HG03432 (cell line): ENCODE measurements at regions not wholly inside any gene's neighbourhood (a gene's known extent, or its start where the extent isn't known, plus 50 kb on each side); places are given as distances from the start of the nearest gene placed in this dataset.
A peak's percentile ranks its signal among the peaks of the same experiment; 100 is the strongest.

Experiments
- ATAC-seq: cut with Tn5 transposase; IDR thresholded peaks from one replicate; pipeline ENCODE4 v1.9.1; 2021; ENCODE audit warnings: mild to moderate bottlenecking, moderate library complexity; ENCODE audit not compliant: unreplicated experiment

DNA sequence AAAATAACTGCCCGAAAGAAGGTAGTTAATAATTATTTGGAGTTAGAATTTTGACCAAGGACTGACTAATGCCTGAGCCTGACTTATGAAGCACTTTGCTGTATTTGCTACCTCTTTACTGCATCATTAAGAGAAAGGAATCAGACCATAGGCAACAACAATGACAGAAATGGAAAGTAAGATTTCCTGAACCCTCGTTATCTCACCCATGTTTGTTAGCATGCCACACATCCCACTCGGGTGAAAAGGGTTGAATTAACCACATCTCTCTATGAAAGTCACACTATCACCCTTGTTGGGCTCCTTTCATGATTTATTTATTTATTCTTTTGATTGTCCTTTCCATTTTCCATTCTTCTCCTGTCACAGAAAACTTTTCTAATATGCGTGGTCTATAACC, 59.6 kb downstream of the OLIG3 start:
- no peak for ATAC-seq

DNA sequence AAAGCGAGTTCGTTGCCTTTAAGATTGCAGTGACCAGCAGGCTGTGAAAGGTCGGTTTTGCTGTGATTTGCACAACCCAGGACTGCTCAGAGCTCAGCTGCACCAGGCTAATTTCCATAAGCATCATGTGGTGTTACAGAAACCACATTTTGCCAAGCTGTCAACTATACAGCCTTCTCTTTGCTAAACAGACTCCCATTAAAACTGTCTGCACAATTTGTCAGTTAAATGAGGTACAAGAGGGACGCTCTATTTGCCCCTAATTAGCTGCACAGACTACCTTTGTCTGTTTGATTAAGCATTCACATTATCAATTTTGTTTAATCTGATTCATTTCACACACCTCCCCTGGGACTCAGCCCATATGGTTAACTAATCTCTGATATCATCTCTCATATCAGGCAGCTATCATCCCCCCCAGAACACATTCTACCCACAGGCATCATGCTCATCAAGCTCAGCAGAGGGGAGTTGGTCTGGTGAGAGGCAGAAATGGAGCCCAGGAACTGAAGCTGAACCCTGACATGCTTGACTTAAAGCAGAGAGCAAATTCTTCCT, 62.1 kb downstream of the OLIG3 start:
- peak; percentile 77 for ATAC-seq

DNA sequence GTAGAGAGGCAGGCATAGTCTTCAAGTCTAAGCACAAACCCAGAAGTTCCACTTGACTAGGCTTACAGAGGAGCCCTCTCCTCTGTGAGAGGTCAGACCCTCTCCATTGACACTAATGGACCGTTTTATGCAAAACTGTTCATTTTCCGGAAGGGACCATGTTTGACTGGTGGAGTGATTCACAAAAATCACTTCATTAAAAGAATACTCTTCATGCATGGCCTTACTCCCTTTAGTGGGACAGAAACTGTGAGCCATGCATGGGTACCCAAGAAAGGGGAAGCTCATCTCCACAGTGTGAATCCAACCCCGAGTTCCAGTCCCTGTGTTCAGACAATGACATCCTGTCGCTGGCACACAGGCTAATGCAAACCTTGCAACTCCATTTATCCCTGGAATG, 63.2 kb downstream of the OLIG3 start:
- ATAC-seq = peak; percentile 68

DNA sequence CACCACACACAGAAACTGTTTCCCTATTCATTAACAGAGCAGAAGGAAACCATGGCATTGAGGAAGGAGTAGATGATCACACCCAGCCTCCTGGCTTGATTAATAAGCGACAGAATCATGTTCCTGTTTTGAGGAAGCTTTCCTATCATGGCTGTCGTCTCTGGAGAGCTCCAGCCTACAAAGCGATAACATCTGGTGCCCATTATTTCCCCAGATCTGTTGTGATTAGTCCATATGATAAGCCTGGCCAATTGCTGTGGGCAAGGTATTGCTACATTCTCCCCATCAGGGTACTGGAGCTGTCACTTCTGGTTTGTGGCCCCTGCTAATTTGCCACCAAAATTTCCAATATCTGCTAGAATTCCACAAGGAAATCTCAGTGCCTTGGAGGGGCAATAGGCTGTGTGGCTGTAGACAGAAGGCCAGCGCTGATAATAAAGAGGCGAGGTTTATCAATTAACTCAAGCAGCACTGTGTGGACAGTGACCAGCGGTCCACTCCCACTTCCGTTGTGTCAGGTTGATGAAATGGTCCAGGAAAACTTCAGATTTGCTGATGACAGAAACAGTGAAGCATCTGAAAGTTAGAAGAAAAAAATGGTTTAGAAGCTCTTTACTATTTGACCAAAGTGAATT, 66.4 kb downstream of the OLIG3 start:
- ATAC-seq = no peak

DNA sequence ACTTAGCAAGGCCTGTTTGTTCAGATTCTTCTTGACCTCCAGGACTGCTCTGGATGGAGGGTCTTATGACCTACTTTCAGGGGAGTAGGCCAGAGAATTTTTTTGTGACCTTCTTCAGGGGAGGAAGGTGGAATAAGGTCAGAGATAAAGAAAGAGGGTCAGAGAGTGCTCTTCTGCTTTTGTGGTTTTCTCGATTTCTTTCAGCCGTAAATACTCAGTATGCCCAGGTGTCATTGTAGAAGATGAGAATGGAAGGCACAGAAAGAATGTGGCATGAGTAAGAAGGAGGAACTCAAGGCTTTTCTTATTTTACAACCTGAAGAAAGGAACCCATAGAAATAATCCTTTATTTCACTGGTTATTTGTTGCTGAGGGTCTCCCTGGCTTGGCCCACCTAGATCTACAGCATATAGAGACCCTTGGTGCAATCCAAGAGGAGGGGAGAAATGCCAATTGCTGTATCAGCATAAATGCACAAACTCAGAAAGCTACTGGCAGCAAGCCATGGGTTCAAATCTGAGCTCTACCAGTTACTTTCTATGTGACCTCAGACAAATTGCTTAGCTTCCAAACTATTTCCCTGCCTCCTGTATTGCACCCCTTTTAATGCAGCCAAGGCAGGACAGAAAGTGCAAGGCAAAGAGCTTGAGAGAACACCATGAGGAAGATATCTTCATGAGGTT, 68.0 kb downstream of the OLIG3 start:
- peak; percentile 46 for ATAC-seq

DNA sequence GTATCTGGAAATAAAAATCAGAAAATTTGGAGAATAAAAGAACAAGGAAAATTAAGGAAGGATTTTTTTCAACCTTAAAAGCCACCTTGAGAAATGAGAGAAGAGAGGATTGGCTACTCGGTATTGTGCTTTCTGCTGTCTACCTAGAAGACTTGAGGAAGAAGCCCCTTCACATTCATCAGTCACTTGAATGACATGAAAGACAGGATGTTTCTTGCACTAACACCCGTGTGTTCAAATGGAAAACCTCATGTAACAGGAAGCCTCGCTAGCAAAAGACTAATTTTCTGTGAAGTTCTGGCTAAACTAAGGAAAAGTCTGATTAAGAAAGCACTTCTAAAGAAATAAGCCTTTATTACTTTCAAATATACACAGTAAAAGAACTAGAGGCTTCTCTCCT, 69.9 kb downstream of the OLIG3 start:
- no peak for ATAC-seq

DNA sequence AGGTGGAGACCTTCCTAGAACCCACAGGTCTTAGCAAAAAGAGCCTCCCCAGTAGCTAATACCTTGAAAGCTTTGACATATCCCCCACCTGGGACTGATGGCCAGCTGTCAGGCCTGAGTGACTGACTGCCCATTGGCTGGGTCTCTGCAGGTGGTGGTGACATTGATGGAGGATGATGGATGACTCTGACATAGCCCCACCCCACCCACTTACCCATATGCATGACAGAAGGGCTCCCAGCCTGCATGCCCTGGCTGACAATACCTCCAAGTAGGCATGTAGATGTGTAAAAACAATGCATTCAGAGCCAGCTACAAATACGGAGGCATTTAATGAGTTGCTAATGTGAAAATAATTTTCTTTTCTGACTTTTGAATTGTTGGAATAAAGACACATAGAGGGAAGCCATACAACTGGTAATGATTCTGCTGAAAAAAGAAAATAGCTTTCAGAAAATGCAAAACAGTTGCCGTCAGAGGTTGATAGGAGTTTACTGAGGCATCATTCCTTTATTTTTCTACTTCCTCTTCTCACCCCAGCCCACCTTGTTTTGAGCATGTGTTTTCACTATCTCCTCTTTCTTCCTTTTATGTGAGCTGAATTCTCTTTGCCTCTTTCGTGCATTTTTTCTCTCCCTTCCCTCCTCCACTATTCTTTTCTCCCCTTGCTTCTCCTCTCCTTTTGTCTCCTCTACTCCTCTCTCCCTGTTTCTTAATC, 70.6 kb downstream of the OLIG3 start:
- ATAC-seq = no peak

DNA sequence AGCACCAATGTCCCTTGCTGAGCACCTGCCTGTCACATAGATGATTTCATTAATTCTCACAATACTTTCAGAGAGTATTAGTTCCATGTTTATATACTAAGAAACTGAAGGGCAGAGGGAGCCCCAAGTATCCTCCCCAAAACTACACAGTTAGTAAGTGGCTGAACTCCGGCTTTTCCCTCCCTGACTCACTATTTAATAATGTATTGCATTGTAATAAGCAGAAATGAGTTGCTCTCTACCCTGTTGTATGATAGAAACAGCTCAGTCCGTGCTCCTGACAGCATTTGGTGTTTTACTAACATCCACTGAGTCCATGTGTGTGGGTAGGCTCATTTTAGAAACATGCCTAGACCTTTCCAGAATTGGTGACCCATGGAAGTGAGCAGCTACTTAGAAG, 76.8 kb downstream of the OLIG3 start:
- no peak for ATAC-seq

DNA sequence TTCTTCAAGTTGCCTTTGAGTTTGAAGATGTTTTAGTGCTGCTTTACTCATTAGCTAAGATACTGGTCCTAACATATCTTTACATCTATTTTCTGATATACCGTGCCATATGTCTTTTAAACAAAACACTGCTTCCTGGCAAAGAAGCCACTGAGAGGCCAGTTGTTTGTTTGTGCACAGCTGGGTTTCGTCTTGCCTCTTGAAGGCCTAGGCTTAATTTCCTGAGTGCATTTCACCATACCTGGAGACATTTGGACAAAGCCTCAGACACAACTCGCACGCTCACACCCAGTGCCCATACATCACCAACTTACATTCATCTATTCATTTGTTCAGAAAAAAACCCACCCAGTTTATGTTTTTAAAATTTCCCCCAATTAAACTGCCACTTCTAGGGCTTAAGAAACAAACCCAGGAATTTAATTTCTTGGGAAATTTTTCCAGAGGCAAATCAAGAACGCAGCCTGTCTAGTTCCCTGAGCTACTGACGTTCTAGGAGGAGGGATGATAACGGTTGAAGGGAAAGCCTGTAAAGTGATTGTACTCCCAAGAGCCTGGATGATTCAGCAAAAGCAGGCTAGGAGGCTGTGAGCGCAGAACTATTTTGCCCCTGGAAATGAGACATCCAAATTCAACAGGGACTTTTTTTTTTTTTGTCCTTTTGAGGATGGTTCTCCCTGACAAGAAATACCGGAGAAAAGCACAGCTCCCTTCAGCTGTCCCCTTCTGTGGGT, 77.7 kb downstream of the OLIG3 start:
- ATAC-seq = no peak

DNA sequence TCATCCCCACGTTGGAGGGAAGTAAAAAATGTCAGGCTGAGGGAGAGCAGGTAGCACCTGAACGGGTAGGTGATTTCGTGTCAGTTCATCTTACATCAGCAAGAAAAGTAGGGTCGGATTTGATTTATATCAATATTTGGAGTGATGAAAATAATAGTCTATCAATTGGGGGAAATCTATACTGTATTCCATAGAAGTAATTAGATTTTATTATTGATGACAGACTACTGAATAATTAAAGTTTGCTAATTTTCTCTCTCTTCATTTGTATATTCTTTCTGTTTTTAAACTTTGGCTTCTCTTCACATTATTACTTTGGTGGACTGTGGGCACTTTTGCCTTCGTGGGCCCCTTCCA, 78.4 kb downstream of the OLIG3 start:
- ATAC-seq = no peak

DNA sequence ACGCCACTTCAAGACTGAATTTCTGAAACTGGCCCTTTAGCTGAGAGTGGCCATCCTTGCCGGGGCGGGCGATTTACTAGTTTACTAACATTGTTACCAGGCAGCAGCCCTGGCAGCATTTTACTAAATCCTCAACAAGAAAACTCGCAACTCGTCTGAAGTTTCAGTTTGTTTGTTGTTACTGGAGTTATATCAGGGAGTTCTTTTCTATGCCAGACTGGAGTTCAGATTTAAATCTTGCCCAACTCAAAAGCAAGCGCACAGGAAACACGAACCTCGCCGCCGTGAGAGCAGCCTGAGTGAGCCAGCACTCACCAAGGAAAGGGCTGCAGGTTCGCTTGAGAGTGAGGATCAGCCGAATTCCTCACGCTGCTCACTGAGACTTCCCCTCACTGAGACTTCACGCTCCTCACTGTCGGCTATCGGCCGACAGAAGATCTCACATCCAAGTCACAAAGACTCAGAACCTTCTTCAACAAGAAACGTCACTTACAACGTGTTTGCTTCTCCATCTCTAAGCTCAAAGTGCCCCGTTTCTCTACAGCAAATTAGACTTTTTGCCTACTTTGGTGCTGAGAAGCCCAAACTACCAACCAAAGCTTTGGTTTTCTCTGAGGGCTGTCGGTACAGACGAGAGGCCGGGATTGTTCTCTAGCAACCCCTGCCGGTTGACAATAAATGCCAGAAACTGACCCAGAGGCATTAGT, 78.9 kb downstream of the OLIG3 start:
- peak; percentile 83 for ATAC-seq

DNA sequence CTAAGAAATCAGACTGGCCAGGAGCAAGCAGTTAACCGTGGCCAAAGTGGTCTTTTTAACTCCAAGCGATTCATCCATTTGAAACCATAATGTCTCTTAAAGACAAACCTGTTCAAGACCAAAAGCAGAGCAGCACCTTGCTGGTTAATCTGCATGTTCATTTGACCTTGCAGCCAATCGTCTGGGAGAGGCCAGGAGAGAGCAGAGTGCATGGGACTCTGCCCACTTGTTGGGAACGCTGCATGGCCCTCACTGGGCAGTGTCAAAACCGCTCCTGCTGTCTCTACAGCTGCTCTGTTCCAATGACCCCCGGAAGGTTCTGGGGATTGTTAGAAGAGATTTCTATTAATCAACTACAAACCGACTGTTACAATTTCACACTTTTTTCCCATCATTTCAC, 79.6 kb downstream of the OLIG3 start:
- ATAC-seq = no peak

DNA sequence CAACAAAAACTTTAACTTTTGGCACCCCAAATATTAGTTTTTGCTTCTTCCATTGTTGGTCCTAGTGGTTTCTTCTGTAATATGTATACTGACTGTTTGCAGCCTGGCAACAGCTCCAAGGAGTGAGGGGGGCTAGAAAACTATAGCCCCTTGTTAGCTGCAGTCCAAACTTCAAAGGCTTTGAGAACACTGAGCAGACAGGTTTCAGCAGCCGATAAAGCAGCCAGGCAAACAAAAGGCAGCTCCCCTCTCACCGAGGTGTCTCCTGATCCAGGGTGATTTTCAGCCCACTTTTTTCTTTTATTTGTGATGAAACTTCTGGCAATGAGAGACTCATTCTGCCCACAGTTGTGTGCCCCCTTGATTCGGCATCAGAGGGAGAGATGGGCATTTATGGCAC, 80.7 kb downstream of the OLIG3 start:
- no peak for ATAC-seq

DNA sequence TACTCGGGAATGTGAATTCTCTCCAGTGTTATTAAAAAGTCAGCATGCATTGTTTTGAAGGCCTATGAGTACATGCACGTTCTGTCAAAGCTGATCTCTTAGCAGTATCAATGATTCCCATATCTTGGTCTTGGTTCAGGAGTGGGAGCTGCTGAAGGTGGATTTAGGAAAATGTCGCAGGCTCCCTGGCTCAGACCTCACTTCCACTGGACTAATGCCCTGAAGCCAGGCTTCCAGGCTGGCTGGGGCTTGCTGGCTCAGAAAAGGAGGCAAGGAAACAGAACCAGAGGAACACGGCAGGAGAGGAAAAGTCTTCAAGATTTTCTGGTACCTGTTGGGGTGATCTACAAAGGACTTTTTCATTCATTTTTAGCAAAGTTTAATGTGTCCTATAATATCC, 81.6 kb downstream of the OLIG3 start:
- ATAC-seq = no peak

DNA sequence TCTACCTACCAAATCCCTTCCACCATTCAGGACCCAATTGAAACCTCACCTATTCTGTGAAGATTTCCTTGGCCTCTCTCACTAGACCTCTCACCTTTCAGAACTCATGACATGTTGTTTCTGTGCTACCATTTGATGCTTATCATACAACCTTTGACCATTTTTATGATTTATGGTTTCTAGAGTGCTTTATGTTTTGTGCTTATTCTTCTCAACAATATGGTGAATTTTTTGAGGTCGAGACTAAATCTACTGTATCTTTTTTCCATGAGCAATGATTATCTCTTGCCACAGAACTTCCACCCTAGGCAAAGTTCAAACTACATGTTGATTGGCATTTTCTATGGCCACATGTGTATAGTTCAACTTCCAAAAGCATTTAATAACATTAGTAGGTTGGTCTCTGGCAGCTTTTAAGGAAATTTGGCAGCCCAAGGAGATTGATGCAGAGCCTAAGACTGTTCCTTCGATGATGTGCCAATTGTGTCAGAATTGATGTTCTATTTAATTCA, 84.9 kb downstream of the OLIG3 start:
- ATAC-seq = no peak

DNA sequence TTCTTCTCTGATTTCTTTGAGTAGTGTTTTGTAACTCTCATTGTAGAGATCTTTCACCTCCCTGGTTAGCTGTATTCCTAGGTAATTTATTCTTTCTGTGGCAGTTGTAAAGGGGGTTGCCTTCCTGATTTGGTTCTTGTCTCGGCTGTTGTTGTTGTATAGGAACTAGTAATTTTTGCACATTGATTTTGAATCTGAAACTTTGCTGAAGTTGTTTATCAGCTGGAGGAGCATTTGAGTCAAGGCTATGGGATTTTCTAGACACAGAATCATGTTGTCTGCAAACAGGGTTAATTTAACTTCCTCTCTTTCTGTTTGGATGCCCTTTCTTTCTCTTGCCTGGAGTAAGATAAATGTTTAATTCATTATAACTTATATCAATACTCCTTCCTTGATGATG, 86.4 kb downstream of the OLIG3 start:
- no peak for ATAC-seq

DNA sequence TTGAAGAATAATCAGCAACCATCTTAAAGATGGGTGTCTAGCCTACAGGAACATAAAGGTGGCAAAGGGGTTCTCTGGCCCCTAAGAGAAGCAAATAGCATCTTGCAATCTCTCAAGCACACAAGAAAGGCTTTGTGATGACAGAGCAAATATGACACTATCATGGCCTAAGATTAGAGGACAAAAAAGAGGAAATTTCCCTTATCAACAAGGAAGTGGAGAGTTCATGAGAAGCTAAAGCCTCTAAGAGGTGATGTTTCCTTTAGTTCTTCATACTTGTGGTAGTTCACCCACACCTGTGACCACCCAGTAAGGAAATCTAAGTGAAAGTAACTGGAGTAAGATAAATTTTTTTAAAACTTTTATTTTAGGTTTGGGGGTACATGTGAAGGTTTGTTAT, 88.4 kb downstream of the OLIG3 start:
- ATAC-seq = no peak

DNA sequence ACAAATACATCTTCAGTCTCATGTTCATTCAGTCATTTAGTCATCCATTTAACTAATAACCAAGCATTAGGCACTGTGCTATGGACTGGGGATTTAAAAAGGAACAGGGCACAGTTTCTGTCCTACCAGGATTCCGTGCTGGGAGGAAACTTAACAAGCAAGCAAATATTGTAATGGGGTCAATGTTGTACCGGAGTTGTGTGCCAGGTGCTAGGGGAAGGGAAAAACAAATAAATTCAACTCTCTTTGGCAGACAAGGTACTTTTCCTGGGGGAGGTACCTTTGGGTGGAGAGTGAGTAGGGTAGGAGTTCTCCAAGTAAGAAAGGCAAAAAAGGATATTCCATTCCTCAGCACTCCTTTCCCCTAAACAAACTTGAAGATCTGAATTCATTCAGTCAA, 90.3 kb downstream of the OLIG3 start:
- ATAC-seq = no peak

DNA sequence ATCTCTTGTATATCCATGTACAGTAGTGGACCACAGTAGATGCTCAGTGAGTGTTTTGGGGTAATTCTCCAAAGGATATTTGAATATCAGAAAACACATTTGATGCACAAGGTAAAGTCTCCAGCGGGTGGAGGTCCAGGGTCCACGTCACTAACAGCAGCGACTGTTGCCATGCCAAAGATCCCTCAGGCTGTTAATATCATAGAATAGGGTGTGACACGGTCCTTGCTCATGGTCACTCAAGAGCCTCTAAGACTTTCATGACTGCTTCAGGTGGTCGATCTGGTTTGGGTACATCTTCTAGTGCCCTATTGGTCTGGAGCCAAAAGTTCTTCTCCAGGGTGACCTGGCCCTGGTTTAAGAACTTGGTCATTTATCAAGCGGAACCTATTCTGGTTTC, 90.8 kb downstream of the OLIG3 start:
- no peak for ATAC-seq

DNA sequence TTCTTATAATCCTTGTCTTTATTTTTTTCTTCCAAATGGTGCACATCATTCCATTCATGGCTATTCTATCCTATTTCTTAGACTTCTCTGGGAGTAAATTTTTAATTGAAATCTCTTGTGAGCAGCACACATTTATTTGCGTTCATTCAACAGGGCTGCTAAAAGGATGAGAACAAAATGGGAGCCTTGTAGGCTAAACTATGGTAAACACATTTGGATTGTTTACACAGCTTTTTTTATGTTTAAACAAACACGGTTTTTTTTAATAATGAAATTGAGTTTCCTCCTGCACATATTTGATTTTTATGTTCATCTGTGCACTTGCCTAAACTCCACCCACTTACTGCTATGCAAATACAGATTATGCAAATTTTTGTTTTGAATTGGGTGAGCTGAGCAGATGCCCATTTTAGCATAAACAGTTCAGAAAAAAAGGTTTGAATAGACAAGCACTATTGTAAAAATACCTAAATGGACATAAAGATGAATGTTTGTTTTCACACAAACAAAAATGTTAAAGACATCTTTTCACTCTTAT, 92.0 kb downstream of the OLIG3 start:
- ATAC-seq = no peak
